ENCODE measurements at regions not wholly inside any gene's neighbourhood (a gene's known extent, or its start where the extent isn't known, plus 50 kb on each side); places are given as distances from the start of the nearest gene placed in this dataset.

DNA sequence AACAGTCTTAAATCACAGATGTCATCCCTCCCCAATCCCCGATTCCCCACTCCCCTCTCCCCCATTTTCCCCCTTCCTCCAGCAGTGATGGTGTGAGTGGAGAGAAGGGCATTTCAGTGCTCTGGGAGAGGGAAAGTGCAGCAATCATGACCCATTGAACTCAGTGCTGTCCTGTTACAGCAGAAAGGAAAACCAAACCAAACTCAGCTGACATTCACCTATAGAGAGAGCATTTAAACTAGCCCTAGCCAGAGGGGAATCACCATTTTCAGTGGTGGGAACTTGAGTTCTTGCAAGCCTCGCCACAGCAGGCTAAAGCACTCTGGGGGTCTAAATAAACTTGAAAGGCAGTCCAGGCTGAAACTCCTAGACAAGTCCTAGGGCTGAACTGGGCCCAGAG is 129.9 kb upstream of the COL21A1 start:
- TF ChIP-seq ZNF274 (IDR thresholded peaks at IDR 0.05; ENCODE audit: low read depth, low read length): no peak
- no peak for TF ChIP-seq SUZ12 (IDR thresholded peaks at IDR 0.05; ENCODE audit: extremely low read depth, insufficient read depth, insufficient read length)
